Central memory CD4-positive, alpha-beta T cell (primary cell): ENCODE measurements at regions not wholly inside any gene's neighbourhood (a gene's known extent, or its start where the extent isn't known, plus 50 kb on each side); places are given as distances from the start of the nearest gene placed in this dataset.

Experiments used
- DNase-seq: peaks from one replicate; pipeline ENCODE4 v3.0.0; 2022

DNA sequence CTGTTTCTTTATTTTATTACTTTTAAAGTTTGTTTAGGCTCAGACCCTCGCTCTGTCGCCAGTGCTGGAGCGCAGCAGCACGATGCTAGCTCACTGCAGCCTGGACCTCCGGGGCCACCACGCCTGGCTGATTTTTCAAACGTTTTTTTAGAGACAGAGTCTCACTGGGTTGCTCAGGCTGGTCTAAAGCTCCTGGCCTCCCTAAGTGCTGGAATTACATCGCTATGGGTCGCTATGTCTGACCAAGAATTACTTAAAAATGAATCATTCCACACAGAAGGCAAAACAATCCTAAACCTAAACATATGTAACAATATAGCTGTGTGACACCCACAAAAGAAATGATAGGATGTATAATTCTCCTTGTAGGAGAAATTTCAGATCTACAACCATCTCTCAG is 86.9 kb upstream of the SIMC1 start:
- no peak for DNase-seq

DNA sequence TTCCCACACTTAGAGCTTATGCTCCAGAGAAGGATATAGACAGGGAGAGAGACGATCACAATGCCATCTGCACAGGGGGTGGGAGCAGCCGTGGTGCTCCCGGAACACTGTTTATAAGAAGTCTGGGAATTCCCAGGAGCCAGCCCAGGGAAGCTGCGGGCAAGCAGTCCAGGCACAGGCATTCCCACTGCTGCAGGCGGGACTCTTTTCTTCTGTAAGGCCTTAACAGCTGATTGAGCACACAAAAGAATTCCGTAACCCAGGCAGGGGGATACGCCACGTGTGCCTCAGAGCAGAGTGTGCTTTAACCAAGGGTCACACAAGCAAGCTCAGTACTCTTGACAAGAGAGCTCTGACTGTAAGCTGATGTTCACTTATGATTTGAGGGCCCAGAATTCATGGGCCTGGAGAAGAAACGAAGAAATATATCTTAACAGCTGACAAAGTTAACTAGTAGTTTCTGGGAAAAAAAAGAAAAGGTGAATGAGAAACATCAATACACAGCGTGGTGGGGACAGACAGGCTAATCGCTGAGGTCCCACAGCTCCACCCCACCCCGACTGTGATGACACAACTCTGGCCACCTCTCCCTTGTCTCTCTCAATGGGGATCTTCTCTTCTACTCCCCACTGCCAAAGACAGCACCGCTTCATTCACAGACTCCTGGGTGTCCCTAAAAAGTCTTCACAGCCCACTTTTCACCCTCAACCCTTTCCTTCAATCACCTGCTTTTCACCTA is 85.9 kb upstream of the SIMC1 start:
- no peak for DNase-seq

DNA sequence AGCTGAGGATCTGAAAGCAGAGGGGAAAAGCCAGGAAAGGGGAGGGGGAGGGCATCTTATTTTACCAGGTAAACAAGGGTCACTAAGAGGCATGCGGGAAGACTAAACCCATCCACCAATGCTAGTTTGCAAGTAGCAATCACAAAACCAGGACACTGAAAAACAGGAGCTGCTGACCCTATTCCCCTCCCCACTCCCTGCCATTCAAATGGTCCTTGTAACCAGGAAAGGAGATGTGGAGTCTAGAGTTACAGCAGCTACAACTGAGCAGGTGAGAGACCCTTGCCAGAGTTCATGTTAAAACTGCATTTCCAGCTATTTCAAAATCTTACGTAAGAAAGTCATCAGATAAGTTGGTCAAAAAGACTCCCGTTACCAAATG is 85.3 kb upstream of the SIMC1 start:
- no peak for DNase-seq

DNA sequence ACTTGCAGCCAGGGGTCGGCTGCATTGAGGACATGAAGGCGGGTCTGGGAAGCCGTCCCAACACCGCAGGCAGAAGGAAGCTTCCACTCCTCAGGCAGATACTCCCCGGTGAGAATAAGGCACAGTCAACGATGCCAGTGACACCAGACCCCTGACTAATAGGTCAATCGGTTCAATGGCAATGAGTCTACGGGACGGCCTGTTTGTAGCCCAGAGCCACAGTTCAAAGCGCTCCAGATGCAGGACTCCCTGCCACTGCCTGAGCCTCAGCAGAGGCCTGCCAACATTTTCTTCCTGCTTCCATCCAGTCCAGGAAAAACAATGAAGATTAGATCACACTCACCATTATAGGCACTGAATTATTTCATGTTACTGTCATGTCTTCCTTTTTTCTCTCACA is 84.5 kb upstream of the SIMC1 start:
- DNase-seq, result no peak

DNA sequence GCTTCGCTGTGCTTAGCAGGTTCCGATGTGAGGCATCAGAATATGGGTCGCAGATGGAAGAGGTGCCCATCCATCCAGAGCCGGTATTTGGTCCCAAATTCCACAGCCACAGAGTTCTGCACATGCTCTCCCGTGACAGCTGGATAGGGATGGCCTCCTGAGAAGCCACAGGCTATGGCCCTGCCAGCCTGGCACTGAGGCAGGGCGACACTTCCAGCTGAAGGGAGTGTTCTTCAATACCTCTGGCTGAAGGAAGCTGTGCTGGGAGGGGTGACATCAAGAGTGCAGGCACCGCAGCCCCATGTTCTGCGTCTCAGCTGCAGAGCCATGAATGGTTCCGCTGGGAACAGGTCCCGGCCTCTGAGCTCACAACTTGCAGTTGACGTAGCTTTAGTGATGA is 83.4 kb upstream of the SIMC1 start:
- no peak for DNase-seq

DNA sequence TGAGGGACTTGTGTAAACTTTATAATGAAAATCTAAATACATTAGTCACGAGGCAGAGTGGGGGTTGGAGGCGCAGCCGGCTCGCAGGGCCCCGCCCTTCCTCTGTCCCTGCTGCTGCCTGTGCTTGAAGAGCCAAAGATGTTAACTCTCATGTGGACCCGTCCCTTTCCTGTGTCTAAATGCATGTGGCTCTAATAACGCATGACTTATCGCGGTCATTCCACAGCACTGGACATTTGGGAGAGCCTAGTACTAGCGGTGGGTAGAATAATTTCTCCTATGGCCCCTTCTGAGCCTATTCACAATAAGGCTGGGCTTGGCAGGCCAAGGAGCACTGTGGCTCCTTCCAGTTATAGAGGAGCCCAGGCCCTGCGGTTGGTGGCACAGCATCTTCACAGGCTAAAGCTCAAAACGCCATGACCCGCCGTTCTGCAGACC is 82.3 kb upstream of the SIMC1 start:
- no peak for DNase-seq

DNA sequence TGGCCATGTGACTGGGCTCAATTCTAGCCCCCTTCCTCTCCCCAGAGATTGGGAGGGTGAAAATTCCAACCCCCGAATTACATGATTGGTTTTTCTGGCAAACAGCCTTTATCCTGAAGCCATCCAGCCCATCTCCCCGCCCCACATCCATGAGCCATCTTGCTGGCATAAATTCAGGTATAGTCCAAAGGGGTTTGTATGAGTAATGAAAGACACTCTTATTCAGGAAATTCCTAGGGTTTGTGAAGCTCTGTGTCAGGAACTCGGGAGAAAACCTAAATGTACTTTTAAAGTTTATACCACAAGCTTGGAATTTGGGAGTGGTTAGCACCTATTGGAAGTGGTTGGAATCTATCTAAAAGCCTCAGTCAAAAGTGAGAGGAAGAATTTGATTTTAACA is 80.6 kb upstream of the SIMC1 start:
- DNase-seq, result no peak

DNA sequence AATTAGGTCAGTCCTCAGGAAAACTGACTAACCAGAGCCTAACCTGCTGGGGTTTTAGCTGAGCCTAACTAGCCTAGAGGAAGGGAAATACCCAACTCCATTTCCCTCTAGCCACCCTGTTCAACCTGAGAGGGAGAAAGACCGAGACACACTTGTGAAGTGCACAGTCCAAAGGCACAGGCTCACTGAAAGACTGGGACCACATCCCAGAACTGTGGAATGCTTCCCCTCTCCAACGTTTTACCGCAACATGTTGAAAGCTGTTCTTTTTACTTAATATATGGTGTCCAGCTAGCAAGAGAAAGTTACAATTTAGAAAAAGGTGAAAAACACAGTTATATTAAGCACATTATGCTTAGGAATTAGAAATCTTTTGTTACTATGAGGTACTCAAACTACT is 76.8 kb upstream of the SIMC1 start:
- DNase-seq, result no peak

DNA sequence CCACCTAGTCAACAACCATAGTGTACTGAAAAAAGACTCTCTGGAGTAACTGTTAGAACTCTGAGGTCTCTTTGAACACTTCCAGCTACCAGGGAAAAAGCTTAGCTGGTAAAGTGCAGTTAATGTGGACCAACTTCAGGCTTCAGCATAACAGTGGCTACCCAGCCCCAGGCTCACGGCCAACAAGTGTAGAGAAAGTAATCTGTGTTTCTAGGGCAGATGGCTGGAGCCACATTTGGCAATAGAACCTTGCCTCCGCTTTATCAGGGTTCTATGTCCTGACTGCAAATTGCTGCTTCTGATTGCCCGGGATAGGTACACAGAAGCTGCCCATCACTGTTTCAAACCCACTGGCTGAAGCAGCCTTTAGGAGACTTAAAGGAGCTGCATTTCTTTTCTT is 76.0 kb upstream of the SIMC1 start:
- no peak for DNase-seq

DNA sequence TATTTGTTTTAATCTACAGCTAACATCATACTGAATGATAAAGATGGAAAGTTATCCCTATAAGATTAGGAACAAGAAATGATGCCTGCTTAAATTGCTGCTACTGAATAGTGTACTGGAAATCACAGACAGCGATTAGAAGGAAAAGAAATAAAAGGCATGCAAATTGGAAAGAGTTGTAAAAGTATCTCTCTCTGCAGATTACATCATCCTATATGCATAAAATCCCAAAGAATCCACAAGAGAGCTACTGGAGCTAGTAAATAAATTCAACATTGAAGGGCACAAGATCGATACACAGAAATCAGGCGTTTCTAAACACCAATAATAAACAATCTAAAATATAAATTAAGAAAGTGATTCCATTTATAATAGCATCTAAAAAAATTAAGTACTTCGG is 75.3 kb upstream of the SIMC1 start:
- no peak for DNase-seq

DNA sequence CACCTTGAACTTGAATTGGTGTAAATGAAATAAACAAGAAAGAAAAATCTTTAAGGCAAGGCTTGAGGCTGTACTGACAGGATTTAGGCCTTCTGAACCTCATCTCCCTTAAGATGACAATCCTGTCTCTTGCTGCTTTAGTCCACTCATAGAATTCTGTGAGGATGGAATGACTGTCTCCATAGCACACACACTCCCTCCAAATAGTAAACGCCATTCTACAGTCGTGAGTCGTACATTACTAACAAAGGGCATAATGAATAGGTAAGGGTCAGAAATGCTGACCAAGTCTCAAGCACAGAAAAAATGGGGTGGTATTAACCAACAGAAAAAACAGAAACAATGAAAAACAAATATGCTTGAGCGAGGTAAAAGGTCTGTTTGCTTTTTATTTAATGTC is 71.8 kb upstream of the SIMC1 start:
- no peak for DNase-seq

DNA sequence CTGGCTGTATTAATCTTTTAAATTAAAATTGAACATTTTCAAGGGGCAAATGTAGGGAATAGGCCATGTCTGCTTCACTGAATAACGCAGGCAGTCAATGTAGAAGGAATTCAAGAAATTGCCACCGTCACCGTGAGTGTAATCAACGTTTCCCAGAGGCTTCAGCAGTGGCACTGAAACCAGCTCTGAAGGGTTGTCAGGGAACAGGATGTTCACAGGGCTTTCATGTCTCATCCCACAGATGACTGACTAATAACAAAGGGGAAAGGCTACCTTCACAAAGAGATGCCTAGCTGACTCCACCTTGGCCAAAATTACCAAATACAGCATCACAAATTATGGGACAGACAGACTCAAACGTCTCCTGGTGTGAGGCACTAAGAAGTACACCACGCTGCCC is 70.4 kb upstream of the SIMC1 start:
- DNase-seq, result no peak

DNA sequence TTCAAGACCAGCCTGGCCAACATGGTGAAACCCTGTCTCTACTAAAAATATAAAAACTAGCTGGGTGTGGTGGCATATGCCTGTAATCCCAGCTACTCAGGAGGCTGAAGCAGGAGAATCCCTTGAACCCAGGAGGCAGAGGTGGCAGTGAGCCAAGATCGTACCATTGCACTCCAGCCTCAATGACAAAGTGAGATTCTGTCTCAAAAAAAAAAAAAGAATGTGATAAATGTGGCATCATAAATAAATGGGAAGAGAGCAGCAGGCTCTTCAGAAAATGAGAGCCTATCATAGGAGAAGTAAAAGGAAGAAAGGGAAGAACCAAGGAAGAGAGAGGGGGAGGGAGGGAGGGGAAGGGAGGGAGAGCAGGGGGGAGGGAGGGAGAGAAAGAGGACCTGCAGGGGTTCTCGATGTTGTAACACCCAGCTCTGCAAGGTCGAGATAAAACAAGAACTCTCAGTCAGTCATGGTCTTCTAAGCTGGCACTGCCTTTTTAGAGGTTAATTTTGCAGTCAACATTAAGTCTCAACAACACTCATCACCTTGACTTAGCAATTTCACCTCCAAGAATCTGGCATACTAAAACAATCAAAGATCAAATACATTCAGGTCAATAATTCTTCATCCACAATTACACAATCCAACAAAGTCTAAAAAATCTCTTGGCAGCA is 68.7 kb upstream of the SIMC1 start:
- no peak for DNase-seq

DNA sequence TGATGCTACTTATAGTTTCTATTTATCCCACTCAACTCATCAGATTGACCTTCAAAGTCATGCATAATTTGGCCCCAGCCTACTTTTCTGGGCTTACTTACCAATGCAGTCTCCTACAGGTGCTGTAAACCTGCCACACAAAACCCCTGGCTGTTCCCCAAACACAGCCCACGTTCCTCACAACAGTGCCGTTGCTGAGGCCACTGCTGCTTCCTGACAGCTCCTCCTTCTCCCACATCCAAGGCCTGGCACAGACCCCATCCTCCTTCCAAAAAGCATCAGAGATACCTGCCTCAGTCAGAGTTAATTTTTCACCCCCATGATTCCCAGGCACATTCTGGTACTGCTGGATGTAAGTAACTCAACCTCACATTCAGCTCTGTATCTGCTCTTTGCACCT is 68.1 kb upstream of the SIMC1 start:
- no peak for DNase-seq

DNA sequence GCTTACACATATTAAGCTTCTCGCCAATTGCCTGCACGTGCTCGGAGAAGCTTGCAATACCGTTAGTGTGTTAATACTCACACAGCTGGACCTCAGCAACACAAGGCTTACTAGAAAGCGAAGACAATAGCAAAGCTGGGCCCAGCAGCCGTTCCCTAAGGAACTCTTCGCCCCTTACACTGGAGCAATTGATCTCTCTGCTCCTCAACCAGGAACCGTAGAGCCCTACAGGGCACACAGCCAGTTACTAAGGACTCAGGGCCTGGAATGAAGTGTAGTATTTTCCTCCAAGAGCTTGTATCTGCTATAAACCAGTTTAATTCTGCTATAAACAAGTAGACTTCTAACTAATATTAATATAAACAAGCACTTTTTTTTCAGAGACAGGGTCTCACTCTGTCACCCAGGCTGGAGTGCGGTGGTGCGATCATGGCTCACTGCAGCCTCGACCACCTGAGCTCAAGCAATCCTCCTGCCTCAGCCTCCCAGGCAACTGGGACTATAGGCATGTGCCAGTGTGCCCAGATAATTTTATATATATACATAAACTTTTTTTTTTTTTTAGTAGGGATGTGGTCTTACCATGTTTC is 67.0 kb upstream of the SIMC1 start:
- no peak for DNase-seq

DNA sequence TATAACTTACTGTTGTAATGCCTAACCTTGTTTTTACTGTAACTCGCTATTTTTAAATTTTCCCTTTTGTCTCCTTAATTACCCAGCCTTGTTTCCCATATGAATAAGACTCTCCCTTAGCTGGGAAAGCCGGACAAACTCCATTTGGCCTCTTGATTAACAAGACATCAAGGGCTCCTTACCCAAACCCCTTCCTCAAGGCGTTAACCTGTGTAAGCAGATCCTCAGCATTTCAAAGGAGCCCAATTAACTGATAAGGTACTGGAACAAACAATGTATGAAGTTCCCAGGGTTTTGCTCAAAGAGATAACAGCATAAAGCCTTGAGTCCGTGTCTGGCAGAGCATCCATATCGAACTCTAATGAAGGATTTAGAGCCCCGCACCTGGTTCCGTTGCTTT is 66.0 kb upstream of the SIMC1 start:
- DNase-seq, result no peak

DNA sequence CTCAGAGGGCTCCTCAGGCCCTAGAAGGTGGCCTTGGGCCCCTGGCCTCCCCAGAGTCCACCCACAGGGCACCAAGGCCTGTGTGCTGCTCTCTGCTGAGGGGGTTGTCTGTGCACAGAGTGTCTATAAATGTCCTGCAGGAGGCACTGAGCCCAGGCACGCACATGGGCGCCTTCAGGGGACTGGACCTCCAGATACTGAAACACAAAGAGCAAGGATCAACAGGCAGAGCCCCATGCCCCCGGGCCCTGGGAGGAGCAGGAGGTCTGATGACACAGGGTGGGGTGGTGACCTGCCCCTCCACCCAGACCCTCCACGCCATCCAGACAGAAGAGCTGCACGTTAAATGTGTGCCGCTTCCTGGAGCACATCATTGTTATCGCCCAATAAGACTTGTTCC is 64.6 kb upstream of the SIMC1 start:
- no peak for DNase-seq

DNA sequence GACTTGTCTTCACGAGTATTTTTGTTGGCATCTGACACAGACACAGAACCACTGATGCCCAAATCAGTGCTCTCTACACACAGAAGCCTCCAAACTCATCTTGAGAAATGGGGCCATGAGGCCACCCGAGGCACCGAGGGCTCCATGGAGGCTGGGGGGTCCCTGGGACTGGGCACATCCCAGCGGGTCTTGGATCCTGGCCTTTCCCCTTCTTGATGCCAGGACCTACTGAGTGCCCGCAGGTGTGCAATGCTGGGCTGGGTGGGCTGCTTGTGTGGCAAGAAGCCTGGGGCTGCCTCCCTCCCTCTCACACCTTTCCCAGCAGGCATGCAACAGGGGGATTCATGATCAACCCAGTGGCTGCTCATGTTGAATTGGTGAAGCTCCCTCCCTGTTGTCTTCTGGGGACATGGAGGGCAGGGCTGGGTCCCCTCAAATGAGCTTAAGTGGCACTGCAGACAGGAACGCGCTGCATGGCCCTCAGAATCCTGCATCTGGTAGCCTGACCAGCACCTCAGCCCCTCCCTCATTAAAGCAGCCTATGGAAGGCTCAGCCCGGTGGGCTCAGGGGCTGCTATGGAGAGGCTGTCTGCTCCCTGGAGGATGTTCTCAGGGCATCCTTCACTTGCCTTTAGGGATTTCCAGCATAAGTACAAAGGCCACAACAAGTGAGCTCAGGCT is 63.7 kb upstream of the SIMC1 start:
- no peak for DNase-seq

DNA sequence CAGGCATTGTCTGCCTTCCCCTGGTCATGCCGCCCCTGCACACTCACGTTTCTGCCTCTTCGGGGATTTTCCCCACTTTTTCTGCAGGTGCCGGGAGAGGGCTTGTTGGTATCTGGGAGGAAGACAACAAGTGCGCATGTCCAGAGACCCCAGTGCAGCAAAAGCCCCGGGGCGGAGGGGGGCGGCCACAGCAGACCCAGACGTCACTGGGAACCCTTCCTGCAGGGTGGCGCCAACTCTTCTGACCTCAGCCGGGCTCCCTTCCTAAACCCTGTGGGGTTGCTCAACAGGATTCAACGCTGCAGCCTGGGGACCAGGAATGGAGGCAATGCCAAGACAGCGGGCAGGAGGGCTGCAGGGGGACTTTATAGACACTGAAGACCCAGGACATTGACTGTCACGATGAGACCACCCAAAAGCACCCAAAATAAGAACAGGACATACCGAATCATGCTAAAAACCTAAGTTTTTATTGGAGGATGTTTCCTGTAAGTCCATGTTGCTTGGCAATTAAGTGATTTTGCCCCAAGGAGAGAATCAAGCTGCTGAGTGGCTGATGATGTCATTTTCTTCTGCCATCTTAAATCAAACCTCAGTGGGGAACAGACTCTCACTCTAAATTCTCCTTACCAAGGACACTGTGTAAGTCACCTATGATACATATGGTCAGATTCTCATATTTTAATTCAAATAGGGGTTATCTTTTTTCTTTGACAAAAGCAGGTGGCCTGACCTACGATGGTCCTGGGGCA is 62.9 kb upstream of the SIMC1 start:
- DNase-seq, result no peak

DNA sequence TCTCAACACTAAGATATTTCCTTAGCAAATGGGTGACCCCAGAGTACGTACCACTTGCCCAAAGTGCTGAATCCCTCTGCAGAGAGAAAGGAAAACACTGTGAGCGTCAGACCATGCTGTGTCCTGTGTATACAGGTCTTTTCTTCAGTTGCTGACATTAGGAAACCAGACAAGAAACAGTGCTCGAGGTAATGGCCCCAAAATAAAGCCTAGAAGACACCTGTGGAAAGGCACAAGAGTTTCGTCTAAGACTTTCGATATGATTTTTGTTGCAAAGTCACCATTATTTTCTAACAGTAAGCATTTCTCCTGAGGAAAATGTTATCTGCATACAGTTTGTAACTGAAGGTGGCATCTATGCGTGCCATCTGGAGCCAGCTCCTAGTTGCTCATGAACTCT is 62.0 kb upstream of the SIMC1 start:
- no peak for DNase-seq

DNA sequence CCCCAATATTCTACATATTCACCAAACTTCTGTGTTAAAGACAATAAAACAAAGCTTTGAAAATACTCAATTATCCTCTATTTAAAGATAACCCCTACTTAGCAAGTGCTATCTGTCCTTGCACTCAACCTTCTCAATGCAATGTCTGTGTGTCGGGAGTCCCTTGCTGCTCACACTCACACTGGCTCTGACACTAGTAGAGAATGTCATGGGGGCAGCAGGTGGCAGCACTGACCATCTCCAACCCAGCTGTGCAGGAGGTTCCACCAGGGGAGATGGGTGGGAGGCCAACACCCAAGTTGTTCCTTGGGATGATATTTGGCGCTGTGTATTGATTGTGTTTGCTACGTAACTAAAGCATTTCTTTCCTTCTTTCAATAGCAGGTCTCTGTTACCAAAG is 59.4 kb upstream of the SIMC1 start:
- no peak for DNase-seq

DNA sequence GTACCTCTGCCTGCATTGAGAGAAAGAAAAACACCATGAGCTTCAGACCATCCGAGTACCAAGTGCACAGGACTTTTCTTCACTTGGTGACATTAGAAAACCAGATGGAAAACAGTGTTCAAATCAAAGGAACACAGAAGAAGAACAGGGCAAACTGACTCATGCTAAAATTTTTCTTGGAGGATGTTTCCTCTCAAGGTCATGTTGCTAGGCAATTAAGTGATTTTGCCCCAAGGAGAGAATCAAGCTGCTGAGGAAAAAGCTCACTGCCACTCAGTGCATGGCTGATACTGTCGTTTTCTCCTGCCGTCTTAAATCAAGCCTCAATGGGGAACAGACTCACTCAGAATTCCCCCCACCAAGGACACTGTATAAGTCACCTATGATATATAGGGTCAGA is 57.9 kb upstream of the SIMC1 start:
- DNase-seq, result no peak

DNA sequence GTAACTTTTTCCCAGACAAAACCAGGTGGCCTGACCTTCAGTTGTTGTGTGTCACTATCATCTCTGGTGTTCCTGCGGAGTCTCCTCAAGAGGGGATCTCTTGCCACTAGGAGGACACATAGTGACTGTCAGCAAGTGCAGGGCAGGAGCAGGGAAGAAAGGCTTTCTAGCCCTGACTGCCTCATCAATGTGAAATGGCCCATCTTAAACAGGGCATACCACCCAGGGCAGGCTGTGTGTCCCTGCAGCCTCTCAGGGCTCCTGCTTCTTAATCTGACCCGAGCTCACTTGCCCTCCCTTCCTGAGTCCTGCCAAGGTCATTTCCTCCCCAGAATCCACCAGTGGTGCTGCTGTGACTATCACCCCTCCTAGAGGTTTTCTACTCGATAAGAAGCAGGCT is 57.4 kb upstream of the SIMC1 start:
- DNase-seq, result no peak
